HG03354 (cell line): ENCODE measurements at regions not wholly inside any gene's neighbourhood (a gene's known extent, or its start where the extent isn't known, plus 50 kb on each side); places are given as distances from the start of the nearest gene placed in this dataset.
A peak's percentile ranks its signal among the peaks of the same experiment; 100 is the strongest.

Experiments used
- ATAC-seq: cut with Tn5 transposase; IDR thresholded peaks from one replicate; pipeline ENCODE4 v1.9.1; 2021; ENCODE audit warnings: mild to moderate bottlenecking; ENCODE audit not compliant: unreplicated experiment, poor library complexity, severe bottlenecking

DNA sequence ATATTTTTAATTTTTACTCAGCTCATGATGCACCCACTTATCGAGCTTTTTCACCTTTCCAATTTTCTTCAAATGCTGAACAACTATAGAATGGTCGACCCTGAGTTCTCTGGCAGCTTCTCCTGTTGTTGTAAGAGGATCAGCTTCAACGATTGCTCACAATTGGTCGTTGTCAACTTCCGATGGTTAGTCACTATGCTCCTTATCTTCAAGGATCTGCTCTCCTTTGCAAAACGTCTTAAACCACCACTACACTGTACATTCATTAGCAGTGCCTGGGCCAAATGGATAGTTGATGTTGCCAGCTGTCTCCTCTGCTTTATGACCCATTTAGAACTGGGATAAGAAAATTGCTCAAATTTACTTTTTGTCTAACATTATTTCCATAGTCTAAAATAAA, 385.9 kb upstream of the LYPLAL1 start:
- ATAC-seq = no peak

GRCh38 chr1:218796773-218797172, 376.9 kb upstream of the LYPLAL1 start:
- ATAC-seq = no peak

DNA sequence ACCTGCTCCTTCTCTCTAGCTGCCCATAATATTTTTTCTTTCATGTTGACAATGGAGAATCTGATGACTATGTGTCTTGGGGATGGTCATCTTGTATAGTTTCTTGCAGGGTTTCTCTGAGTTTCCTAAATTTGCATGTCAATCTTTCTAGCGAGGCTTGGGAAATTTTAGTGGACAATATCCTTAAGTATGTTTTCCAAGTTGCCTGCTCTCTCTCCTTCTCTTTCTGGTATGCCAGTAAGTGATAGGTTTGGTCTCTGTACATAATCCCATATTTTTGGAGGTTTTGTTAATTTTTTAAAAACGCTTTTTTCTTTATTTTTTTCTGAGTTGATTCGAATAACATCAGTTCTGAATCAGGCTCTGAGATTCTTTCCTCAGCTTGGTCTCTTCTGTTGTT, 370.9 kb upstream of the LYPLAL1 start:
- no peak for ATAC-seq

DNA sequence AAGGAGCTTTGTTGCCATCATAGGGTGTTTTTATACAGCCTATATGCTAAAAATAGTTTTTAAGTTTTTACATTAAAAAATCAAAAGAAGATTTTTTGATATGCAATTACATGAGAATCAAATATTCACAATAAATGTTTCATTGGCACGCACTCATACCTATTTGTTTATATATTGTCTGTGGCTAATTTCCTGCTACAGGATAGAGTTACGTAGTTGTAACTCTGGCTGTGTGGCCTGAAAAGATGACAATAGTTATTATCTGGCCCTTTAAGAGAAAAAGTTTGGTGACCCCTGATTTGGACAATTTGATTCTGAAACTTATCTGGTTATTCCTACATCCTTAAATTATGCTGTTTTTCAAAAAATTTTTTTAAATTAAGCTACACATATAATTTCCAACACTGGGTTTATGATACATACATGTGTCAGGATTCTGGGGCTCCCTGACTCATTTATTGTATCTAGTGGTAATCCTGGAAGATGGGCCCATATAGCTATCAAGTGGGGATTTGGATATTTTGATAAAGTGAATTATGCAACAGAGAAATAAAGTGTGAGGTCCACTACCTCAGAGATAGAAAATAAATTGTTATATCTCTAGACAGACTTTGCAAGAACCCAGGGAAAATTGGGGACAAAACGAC, 370.2 kb upstream of the LYPLAL1 start:
- no peak for ATAC-seq

GRCh38 chr1:218804014-218804785, 369.5 kb upstream of the LYPLAL1 start:
- ATAC-seq = no peak

DNA sequence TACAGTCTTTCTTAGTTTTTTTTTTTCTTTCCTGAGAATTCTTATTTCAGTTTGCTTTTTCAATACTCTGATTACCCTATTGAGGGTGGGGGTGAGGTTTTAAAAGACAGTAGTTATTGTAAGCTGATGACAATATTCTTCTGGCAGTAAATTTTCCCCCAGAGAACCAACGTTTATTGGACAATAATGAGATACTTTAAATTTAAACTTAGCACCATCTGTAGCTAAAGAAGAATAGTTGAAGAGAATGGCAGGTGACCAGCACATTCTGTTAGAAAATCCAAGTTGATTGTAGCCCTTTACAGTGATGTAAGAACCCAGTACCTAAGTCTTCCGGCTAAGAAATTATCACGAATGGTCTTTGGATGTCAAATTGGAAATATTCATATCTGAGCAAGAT, 364.6 kb upstream of the LYPLAL1 start:
- ATAC-seq = no peak

GRCh38 chr1:218809625-218810024, 364.1 kb upstream of the LYPLAL1 start:
- no peak for ATAC-seq

DNA sequence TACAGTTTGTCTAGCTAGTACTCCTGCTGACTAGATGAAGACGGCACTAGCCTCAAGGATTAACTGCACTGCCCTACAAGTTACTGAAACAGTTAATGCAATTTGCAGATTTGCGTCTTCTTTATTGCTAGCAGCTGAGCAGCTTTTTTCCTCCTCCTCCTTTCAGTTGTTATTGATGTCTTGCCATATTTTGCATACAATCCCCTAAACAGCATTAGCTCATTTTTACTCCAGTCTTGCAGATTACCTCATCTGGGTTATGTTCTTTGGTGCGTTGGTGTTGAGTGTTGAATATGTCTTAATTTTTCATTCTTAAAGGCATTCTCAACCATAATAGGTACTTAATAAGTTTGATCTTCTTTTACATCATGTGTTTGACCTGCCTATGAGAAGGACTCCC, 363.4 kb upstream of the LYPLAL1 start:
- ATAC-seq = no peak

DNA sequence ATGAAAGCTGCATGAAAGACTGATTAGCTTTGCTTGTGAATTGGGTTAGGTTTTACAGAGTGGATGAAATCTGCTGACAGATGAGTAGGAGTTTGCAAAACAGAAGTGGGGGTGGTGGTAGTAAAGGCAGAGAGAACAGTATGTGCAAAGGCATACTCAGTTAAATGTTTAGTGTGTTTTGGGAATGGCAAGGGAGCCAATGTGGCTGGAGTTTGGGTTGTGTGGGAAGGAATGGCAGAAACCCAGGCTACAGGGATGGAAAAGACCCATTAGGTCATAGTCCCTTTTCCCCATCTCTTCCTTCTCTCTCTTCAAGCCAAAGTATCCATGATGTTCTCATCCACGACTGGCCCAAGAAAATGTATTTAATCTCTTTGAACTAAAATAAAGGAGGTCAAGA, 362.2 kb upstream of the LYPLAL1 start:
- no peak for ATAC-seq

DNA sequence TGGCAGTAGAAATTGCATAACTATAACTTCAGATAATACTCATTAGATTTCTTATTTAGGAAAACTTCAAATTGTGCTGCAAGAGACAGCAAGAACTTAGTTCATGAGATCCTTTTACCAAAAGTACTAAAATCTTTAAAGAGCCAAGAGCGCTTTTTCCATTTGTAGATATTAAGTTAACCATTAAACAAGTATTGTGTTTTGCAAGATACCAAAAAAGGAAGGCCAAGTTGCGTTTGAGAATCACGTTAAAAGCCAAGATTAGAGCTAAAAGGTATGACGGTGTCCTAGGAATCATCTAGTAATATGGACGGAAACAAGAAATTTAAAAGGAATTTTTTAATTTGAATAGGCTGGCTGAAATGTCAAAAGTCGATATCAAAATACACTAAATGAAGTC, 361.3 kb upstream of the LYPLAL1 start:
- ATAC-seq = no peak

GRCh38 chr1:218813237-218813636, 360.4 kb upstream of the LYPLAL1 start:
- ATAC-seq = no peak

DNA sequence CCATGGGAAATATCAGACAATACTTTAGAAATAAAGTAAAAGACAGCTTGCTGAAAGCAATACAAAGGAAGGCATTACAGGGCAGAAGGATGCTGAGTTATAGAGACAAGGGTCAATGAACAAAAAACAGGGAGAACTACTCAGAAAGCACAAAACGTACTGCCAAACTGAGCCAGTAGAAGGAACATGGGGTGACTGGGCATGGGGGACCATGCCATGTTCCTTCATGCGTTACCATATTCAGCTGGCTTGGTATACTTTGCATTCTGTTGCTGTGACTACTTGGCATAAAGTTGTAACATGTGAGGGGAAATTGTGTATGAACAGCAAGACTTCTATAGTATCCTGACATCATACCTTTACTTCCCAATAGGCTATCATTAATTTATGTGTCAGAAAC, 358.6 kb upstream of the LYPLAL1 start:
- ATAC-seq = no peak

- no peak for ATAC-seq
These were observed 356.6 kb upstream of the LYPLAL1 start for GRCh38 chr1:218817071-218817470.

GRCh38 chr1:218817691-218818465, 355.8 kb upstream of the LYPLAL1 start:
- no peak for ATAC-seq

- peak; percentile 80 for ATAC-seq
These were observed 350.3 kb upstream of the LYPLAL1 start for GRCh38 chr1:218823291-218823900.

- no peak for ATAC-seq
These were observed 346.2 kb upstream of the LYPLAL1 start for GRCh38 chr1:218827486-218827885.

DNA sequence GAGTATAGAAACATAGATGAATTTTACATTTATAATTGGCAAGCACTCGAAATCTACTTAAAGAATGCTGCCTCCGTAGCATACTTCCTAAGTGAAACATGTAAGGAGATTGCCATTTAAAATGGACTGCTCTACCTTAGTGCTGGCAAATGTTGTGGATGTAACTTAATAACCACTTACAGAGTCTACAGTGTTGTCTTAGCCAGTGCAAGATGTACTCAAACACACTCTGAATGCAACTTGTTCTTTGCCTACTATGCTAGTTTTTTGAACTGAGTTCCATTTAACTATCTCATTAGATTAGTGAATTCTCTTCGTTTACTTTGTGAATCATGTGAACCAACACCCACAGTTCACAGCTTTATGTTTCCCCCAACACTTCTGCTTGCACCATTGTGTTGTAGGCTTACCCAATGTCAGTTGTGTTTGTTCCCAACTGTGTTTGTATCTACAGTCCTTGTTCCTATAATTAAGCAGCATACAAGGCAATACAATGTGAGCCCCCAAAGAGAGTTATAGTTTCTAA, 345.5 kb upstream of the LYPLAL1 start:
- ATAC-seq = no peak

DNA sequence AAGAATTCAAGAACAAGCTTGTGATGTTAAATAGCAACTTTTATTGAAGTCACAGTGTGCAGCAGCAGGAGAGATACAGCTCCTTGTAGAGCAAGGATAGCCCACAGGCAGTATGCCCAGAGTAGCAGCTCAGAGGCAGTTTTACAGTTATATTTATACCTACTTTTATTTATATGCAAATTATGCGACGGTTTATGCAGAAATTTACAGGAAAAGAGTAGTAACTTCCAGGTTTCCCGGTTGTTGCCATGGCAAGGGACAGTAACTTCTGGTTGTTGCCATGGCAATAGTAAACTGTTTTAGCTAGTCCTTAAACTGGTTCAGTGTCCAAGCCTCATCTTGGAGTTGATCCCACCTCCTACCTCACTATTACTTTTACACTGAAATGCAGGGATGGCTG, 344.6 kb upstream of the LYPLAL1 start:
- no peak for ATAC-seq

DNA sequence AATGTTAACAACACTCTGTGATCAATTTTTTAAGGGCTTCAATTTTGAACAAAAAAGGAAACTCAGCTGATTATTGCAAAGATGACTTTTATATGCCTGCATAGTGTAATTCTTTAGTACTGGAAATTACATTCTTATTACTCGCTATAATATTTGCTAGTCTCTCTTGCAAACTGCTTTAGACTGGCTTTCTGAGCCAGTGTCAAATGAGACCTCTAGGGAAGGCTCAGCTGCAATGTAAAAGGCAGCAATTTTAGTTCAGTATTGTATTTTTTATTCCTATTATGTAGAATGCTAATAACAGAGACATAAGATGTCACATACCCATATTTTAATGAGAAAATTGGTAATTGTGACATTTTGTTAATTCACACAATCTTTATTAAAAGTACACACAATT, 338.1 kb upstream of the LYPLAL1 start:
- ATAC-seq = no peak

GRCh38 chr1:218836264-218836663, 337.4 kb upstream of the LYPLAL1 start:
- no peak for ATAC-seq
